DMS153 treated with DMSO at 0.1 percent for 48 hours (cell line): ENCODE measurements at regions not wholly inside any gene's neighbourhood (a gene's known extent, or its start where the extent isn't known, plus 50 kb on each side); places are given as distances from the start of the nearest gene placed in this dataset.
"Not testable (repeated sequence)": the region's sequence is repeated elsewhere in the genome, so short reads cannot be mapped to it uniquely, and the experiment has no call there.

Experiments
- DNase-seq: peaks from one replicate; lab custom pipeline; 2025; ENCODE audit not compliant: unreplicated experiment; lab: John Stamatoyannopoulos, UW

DNA sequence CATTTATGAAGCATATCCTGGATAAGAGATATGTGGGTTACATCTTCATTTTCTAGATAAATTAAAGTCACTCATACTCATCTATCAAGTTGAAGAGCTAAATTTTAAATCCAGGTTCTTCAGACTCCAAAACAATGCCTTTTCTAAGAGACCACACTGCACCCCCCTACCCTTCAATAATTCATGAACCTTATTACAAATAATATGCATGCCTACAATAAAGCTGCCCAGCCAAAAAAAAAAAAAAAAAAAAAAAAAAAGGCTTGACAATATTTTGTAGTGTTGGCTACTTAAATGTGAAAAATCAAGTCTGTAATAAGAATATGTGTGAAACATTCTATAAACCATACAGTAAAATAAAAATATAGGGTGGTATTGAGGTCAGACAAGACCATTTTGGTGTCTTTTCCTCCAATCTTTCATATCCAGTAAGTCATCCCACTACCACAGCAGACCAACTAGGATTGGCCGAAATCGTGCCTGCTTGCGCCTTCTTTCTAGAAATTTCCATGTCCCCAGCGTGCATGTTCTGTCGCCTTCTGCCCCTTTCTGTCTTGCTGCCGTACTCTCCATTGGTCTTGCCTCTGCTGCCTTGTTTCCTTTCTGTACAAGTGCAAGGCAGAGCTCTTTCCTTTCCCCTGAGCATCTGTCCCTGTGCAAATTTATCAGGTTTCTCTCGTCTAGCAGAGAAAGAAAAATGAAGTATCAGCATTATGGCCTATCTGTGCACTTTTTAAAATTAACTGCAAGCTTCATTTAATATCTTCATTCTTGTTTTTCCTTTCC lies 92.6 kb upstream of the NDUFV2 start:
- no peak for DNase-seq

- DNase-seq: no peak
These were observed 91.1 kb upstream of the NDUFV2 start for GRCh38 chr18:9011431-9011830.

- no peak for DNase-seq
These were observed 88.5 kb upstream of the NDUFV2 start for GRCh38 chr18:9013926-9014373.

- no peak for DNase-seq
These were observed 86.8 kb upstream of the NDUFV2 start for GRCh38 chr18:9015689-9016088.

DNA sequence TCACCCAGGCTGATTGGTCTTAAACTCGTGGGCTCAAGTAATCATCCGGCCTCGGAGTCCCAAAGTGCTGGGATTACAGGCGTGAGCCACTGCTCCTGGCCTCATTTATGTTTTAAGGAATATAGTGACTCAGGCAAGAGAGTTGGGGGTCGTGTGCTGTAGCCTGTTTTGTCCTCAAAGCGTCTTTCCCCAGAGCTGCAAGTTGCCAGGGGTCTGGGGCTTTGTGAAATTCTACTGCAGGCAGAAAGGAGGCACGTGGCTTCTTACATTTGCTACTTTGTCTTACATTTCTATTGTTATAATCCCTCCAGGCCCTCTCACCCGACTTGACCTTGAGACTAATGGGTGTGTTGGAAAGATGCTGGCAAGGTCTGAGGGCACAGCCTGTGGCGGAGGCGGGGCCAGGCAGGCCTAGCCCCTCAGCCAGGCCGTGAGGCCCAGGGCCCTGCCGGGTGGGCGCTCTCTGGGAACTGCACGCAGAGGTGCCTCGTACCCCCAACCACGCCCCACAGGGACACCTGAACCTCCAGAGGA lies 85.8 kb upstream of the NDUFV2 start:
- no peak for DNase-seq

DNA sequence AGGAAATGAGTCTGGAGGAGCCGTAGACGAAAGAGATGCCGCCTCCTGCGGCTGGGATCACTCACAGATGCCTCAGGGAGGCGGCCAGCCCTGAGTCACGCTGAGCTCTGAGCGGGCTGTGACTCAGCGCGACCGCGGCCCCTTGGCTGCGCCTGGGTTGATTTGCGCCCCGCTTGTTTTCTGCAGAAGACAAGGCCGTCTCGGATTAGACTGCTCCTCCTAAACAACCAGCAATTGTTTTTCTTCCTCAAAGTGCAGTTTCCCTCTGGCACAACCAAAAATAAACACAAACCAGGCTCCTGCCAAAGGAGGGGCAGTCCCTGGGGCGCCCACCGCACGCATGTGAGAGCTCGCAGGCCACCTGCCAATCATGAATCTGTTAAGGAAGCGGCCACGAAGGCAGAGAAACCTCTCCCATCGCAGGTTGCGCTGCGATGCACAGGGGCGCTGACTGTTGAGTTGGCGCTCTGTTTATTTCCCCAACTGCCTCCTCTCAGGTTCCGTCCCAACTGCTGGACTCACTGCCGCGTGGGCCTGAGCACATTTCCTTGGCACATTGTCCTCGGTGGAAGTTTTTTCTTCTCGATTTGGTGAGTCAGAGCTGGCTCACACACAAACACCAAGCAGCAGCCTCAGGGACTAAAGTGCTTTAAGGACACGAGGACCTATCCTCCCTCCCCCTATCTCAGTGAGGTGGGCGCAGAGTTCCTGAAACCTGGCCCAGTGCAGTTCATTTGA lies 85.2 kb upstream of the NDUFV2 start:
- DNase-seq: no peak

DNA sequence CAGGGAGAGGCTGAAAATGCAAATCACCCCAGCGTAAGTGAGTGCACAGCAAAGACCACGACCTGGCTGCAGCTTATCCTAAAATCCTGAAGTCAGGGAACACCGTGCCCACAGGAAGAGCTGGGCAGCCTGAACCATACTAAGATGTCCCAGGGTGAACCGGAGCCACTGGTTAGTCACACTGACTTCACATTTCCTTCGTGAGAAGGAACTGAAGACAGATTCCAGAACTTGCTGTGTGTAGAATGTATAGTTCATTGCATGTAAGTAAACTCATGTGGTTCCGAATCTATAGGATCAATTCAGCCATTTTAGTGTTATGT lies 84.6 kb upstream of the NDUFV2 start:
- no peak for DNase-seq

DNA sequence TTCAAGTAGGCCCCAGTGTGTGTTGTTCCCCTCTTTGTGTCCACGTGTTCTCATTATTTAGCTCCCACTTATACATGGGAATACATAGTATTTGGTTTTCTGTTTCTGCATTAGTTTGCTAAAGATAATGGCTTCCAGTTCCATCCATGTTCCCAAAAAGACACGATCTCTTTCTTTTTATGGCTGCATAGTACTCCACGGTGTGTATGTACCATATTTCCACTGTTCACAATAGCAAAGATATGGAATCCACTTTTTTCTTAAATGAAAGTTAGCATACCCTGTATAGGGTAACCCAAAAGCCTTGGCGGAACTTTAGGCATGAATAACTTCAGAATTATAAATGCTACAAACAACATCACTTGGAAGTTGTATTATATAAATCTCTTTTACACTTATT lies 83.4 kb upstream of the NDUFV2 start:
- no peak for DNase-seq

GRCh38 chr18:9020221-9020620 lies 82.3 kb upstream of the NDUFV2 start:
- no peak for DNase-seq

DNA sequence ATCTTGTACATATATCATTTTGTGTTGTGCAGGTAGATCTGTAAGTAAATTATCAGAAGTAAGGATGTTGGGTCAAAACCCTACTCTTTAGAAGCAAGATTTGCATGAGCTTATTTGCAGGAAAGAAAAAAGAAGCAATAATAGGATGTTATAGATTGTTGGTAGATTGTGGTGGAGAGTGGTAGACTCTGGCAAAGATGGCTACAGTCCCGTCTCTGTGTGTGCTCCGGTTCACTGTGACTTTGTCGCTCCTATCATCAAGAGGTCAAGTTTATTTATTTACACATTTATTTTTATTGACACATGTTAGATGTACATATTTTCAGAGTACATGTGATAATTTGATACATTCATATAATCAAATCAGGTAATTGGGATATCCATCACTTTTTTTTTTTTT lies 81.0 kb upstream of the NDUFV2 start:
- DNase-seq: no peak

GRCh38 chr18:9022397-9023155 lies 79.9 kb upstream of the NDUFV2 start:
- DNase-seq: no peak

DNA sequence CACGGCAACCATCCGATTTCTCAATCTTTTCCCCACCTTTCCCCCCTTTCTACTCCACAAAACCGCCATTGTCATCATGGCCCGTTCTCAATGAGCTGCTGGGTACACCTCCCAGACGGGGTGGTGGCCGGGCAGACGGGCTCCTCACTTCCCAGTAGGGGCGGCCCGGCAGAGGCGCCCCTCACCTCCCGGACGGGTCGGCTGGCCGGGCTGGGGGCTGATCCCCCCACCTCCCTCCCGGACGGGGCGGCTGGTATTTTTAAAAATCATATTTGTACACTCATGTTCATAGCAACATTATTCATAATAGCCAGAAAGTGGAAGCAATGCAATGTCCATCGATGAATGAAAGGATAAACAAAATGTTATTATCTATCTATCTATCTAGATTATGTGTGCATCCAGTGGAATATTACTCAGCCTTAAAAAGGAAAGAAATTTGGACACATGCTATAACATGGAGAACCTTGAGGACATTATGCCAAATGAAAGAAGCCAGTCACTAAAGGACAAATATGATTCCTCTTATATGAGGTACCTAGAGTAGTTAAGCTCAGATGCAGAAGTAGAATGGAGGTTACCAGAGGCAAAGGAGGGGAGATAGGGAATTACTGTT lies 78.4 kb upstream of the NDUFV2 start:
- not testable (repeated sequence) for DNase-seq

GRCh38 chr18:9025091-9025838 lies 77.2 kb upstream of the NDUFV2 start:
- no peak for DNase-seq

DNA sequence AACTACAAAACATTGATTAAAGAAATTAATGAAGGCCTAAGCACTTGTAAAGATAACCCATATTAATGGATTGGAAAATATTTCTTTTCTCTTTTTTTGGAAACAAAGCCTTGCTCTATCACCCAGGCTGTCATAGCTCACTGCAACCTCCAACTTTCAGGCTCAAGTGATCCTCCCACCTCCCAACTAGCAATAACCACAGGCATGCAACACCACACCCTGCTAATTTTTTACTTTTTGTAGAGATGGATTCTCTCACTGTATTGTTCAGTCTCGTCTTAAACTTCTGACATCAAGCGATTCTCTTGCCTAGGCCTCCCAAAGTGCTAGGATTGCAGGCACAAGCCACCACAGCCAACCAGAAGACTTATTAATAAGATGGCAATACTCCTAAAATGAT lies 73.4 kb upstream of the NDUFV2 start:
- no peak for DNase-seq

DNA sequence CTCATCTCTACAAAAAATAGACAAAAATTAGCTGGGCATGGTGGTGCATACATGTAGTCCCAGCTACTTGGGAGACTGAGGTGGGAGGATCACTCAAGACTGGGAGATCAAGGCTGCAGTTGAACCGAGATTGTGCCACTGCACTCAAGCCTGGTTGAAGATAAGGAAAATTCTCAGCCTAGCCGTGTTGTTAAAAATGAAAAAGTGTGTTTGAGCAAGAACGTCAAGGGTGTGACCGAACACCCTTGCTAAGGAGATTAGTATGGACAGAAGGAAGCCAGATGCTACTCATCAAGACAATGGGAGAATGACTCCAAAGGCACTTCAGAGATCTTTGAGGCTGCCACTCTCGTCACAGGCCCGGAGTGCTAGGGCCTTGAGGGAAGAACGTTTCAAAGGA lies 70.0 kb upstream of the NDUFV2 start:
- no peak for DNase-seq

DNA sequence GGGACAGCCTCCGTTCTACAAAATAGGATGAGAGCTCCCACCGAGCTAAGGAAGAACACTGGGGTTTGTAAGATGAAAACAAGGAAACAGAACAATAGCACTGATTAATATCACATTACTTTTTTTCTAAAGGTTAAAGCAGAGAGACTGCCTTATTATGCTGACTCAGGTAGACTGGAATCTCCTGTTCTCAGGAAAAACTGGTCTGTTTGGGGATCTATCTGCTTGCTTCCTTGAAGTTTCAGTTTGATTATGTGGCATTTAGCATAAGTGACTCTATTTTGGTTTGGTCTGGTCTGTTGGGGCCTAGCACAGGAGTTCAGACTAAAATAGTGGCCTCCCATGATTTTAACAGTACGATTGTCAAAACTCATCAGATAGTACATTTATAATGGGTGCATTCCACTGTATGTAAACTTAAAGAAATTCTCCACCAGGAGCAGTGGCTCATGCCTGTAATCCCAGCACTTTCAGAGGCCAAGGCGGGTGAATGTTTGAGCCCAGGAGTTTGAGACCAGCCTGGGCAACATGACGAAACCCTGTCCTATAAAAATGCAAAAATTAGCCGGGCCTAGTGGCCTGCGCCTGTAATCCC lies 64.1 kb upstream of the NDUFV2 start:
- DNase-seq: no peak

GRCh38 chr18:9039441-9040071 lies 62.9 kb upstream of the NDUFV2 start:
- DNase-seq: no peak

DNA sequence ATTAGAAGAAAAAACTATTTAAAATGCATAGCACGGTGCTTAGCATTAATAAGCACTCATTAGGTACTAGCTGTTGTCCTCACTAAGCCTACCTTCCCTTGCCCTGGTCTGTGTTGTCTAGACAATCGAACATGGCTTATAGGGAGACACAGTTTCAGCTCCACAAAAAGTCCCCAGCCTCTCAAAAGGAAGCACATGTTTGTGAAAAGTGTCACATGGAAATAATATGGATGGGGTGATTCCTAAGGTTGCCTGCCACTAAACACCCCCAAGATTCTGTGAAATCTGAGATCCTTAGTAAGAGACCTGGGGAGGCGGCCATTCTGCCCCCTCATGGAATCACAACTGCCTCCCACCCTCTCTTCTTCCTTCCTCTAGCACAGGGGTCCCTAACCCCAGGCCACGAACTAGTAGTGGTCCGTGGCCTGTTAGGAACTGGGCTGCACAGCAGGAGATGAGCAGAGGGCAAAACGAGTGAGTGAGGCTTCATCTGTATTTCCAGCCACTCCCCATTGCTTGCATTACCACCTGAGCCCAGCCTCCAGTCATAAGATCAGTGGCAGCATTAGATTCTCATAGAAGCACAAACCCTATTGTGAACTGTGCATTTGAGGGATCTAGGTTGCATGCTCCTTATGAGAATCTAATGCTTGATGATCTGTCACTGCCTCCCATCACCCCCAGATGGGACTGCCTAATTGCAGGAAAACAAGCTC lies 59.6 kb upstream of the NDUFV2 start:
- no peak for DNase-seq

- DNase-seq: no peak
These were observed 58.9 kb upstream of the NDUFV2 start for GRCh38 chr18:9043581-9043980.
